ENCODE measurements at regions not wholly inside any gene's neighbourhood (a gene's known extent, or its start where the extent isn't known, plus 50 kb on each side); places are given as distances from the start of the nearest gene placed in this dataset.

DNA sequence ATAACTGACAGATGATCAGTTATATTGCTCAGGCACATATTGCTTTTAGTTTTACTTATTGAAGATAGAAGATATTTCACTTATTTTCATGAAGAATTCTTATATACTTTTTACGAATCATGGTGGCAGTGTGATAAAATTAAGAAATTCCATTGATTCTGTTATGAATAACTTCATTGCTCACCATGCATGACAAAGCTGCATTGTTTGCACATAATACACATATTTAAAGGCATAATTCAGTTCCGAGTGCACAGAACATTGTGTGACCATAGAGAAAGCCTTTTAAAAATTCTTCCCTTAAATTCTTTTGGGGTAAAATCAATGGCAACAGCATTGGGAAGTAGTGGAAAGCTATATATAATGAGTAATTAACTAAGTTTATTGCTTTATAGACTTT lies 82.5 kb upstream of the NAALADL2 start:
- no peak overlapping the region for H3K4me3 Mint-ChIP-seq
- TF ChIP-seq, protein P1, sequence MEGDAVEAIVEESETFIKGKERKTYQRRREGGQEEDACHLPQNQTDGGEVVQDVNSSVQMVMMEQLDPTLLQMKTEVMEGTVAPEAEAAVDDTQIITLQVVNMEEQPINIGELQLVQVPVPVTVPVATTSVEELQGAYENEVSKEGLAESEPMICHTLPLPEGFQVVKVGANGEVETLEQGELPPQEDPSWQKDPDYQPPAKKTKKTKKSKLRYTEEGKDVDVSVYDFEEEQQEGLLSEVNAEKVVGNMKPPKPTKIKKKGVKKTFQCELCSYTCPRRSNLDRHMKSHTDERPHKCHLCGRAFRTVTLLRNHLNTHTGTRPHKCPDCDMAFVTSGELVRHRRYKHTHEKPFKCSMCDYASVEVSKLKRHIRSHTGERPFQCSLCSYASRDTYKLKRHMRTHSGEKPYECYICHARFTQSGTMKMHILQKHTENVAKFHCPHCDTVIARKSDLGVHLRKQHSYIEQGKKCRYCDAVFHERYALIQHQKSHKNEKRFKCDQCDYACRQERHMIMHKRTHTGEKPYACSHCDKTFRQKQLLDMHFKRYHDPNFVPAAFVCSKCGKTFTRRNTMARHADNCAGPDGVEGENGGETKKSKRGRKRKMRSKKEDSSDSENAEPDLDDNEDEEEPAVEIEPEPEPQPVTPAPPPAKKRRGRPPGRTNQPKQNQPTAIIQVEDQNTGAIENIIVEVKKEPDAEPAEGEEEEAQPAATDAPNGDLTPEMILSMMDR (IDR thresholded peaks at IDR 0.05; ENCODE audit: unreplicated experiment) = no peak
- H3K4me1 Mint-ChIP-seq = peaks cover 19% of the 10 kb centered on the region
- no peak for DNase-seq (ENCODE audit: low spot score in 2 of 2, unreplicated experiment in 2 of 2)
- H3K27ac Mint-ChIP-seq = no peak overlapping the region
- H3K27me3 Mint-ChIP-seq (ENCODE audit: low read depth) = no peaks in the 10 kb centered on the region
- H3K36me3 Mint-ChIP-seq = peaks cover 3% of the 10 kb centered on the region
- H3K9me3 Mint-ChIP-seq = peaks cover 14% of the 10 kb centered on the region

DNA sequence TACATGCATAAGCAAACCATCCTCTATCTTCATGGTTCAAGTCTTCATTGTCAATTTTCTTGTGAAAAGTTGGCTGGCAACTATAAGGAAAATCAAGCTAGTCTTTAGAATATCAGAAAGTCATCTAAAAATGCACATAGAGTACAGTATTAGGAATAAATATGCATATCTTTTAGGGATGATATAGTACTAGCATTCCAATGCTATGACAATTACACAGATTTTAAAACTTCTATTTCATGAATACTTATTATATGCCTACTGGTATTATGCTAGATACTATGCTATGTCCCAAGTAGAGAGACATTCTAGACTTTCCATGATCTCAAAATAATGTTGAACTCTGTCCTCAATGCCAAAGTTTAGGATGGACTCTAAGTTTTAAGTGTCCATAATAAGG lies 81.3 kb upstream of the NAALADL2 start:
- Mint-ChIP-seq H3K36me3 (peaks cover 3% of the 10 kb centered on the region), H3K9me3 (peaks cover 14% of the 10 kb centered on the region), H3K27me3 (ENCODE audit: low read depth) (no peaks in the 10 kb centered on the region), H3K4me3 (no peak overlapping the region), H3K27ac (no peak overlapping the region), H3K4me1 (peaks cover 19% of the 10 kb centered on the region)
- TF ChIP-seq, protein P1 (IDR thresholded peaks at IDR 0.05; ENCODE audit: unreplicated experiment) = no peak
- no peak for DNase-seq (ENCODE audit: low spot score in 2 of 2, unreplicated experiment in 2 of 2)

DNA sequence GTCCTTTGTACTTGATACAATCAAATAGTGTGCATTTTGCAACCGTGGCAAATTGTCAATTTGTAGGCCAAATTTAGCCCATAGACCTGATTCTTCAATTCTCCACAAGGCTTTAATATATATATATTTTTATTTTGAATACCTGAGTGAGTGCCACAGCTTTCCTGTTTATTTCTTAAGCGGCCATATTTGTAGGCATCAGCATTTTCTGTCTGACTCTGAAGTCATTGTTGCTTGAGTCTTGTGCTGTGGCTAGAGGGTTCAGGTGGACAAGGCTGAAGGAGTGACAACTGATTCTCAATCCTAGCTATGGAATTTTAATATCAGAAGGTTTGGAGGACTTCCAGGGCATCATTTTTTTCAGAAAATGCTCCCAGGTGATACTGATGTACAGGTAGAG lies 75.6 kb upstream of the NAALADL2 start:
- Mint-ChIP-seq H3K27me3 (ENCODE audit: low read depth) (no peaks in the 10 kb centered on the region), H3K9me3 (peaks cover 14% of the 10 kb centered on the region), H3K36me3 (peaks cover 3% of the 10 kb centered on the region), H3K4me1 (no peaks in the 10 kb centered on the region), H3K4me3 (no peak overlapping the region), H3K27ac (no peak overlapping the region)
- TF ChIP-seq, protein P1 (IDR thresholded peaks at IDR 0.05; ENCODE audit: unreplicated experiment) = no peak
- no peak for DNase-seq (ENCODE audit: low spot score in 2 of 2, unreplicated experiment in 2 of 2)

DNA sequence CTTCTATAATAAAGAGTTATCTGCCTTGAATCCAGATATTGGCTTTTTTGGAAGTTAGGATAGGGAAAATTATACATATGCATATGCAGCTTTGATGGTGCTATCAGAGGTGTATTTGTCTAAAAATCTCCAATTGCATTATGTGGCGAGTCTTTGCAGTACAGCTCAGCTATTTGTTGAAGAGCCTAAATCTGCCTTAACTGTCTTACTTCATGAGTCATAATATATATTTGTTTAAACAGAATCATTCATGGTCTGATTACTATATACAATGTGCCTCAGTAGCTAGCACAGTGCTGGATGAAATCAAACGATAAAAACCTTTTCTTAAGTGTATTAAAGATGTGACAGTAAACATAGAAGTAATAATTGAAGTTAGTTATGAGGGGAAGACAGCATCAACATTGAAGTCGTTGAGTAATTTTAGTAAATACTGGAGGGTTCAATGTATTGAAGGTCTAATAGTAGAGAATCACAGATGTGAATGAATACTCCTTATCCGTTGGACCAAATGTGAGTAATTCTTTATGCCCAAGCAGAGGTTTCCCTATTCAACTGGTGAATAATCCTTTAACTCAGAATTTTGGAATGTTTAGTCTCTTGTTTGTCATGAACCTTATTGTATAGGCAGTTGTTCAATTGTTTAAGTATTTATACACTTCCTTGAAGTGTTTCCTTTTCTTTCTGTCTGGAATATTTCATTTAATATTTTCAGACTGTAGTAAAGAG lies 74.8 kb upstream of the NAALADL2 start:
- Mint-ChIP-seq H3K9me3 (peaks cover 10% of the 10 kb centered on the region), H3K27ac (no peak overlapping the region), H3K4me1 (no peaks in the 10 kb centered on the region), H3K4me3 (no peak overlapping the region), H3K36me3 (peaks cover 2% of the 10 kb centered on the region), H3K27me3 (ENCODE audit: low read depth) (no peaks in the 10 kb centered on the region)
- TF ChIP-seq, protein P1 (IDR thresholded peaks at IDR 0.05; ENCODE audit: unreplicated experiment) = no peak
- DNase-seq (ENCODE audit: low spot score in 2 of 2, unreplicated experiment in 2 of 2) = no peak

DNA sequence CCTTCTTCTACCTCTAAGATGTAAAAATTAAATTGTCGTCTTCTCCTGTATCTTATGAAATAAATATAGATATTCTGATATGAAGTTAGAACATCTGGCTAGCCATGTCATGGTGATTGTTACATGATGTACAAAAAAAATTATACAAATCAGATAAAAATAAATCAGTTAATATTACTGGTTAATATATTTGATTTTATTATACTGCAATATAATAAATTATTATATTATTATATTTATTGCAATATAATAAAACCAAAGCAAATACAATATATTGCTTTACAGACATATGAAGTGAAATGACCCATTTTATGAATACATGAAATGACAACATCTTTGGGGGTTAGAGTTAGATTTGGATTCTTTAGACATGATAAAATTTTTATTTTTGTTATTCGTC lies 72.3 kb upstream of the NAALADL2 start:
- Mint-ChIP-seq H3K4me3 (no peak overlapping the region), H3K27ac (no peak overlapping the region), H3K27me3 (ENCODE audit: low read depth) (no peaks in the 10 kb centered on the region), H3K9me3 (no peaks in the 10 kb centered on the region), H3K4me1 (no peaks in the 10 kb centered on the region), H3K36me3 (no peaks in the 10 kb centered on the region)
- TF ChIP-seq, protein P1 (IDR thresholded peaks at IDR 0.05; ENCODE audit: unreplicated experiment) = no peak
- no peak for DNase-seq (ENCODE audit: low spot score in 2 of 2, unreplicated experiment in 2 of 2)
